GM10266 (cell line): ENCODE measurements at regions not wholly inside any gene's neighbourhood (a gene's known extent, or its start where the extent isn't known, plus 50 kb on each side); places are given as distances from the start of the nearest gene placed in this dataset.

ENCODE experiments used
- DNase-seq: peaks from one replicate; pipeline ENCODE4 v3.0.0; 2012; ENCODE audit errors: extremely low spot score
- TF ChIP-seq, protein P1 (sequence below): IDR thresholded peaks from 2 replicates; pipeline ENCODE4 v1.5.1; 2012; ENCODE audit warnings: mild to moderate bottlenecking, low read depth; ENCODE audit not compliant: control insufficient read depth, insufficient read depth; ENCODE audit errors: missing control alignments

DNA sequence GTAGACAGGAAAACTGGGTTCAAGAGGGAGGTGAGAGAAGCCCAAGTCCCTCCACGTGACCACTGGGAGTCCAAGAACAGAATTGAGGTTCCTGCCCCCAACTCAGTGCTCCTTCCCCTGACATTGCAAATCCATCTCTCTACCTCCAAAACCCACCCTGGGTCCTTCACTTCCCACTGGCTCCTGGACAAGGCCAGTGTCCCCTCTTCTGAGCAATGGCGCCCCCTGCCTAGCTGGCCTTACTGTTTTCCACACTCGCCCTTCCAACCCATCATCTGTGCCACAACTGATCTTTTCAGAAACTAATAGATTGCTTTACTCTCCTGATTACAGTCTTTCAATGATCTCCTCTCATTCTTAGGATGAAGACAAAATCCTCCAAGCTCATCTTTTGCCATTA, 200.3 kb downstream of the ANKRD60 start:
- no peak for DNase-seq
- TF ChIP-seq, protein P1, sequence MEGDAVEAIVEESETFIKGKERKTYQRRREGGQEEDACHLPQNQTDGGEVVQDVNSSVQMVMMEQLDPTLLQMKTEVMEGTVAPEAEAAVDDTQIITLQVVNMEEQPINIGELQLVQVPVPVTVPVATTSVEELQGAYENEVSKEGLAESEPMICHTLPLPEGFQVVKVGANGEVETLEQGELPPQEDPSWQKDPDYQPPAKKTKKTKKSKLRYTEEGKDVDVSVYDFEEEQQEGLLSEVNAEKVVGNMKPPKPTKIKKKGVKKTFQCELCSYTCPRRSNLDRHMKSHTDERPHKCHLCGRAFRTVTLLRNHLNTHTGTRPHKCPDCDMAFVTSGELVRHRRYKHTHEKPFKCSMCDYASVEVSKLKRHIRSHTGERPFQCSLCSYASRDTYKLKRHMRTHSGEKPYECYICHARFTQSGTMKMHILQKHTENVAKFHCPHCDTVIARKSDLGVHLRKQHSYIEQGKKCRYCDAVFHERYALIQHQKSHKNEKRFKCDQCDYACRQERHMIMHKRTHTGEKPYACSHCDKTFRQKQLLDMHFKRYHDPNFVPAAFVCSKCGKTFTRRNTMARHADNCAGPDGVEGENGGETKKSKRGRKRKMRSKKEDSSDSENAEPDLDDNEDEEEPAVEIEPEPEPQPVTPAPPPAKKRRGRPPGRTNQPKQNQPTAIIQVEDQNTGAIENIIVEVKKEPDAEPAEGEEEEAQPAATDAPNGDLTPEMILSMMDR: peak; percentile 26

DNA sequence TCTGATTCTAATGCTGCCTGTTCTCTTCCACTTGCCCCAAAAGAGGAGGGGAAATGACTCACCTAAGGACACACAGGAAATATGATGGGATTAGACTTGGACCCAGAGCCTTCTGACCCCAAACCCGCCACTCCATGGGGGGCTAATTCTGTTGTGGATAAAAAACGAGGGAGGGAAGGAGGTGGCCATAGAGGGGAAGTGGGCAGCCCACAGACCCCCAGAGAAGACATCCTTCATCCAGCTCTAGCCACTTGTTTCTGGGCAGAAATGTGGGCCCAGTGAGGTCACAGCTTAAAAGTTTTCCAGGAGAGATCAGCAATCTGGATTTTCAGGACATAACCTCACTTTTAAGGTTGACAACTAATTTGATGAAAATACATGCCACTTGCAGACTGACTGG, 202.1 kb downstream of the ANKRD60 start:
- TF ChIP-seq, protein P1: no peak
- no peak for DNase-seq

DNA sequence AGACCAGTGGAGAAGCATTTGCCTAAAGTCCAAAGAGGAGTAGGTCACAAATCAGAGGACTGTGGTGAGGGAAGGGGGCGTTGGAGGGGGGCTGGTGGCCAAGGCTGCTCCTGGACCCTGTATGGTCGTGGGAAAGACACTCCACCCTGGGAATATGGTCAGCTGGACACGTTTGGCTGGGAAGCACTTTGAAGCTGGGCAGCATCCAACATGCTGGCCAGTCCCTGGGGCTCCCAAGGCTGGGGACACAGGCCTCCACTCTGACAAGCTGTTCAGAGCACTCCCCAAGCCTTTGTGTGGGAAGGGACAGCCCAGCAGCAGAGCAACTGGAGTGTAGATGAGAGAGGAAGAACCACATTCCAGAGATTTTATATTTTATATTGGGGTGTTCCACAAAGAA, 203.2 kb downstream of the ANKRD60 start:
- TF ChIP-seq, protein P1: no peak
- DNase-seq: no peak

DNA sequence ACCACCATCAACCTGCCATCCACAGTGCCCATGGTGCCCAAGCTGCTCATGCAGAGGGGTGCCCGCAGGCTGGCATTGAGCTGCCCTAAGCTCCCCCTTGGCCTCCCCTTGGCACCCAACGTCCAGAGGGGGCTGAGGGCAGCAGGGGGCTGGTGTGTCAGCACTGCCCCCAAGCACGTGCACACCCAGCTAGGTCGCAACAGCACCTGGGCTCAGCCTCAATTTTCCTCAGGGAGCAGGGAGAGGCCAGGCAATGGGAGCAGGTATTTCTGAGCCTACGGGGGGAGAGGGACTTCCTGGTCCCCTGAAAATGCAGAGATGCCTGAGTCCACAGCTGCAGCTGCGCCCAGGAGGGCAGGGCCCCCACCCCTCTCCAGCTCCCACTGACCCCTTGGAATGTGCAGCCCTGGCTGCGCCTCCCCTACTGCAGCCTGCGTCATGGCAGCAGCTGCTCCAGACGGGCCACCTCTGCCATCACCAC, 204.2 kb downstream of the ANKRD60 start:
- TF ChIP-seq, protein P1: no peak
- DNase-seq: no peak

DNA sequence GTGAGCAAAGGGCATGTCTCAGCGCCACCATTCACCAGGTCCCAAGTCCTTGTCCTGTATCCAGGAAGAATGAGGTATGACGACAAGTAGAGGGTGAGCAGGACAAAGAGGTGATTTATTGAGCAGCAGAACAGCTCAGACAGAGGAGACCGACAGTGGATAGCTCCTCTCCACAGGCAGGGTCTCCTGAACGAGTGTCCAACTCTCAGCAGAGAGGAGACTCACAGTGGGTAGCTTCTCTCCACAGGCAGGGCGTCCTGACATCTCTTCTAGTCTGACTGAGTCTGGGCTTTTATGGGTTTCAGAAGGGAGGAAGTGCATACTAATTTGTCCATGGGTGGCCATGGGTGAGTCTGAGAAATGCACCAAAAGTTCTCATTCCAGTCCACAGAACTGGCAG, 204.7 kb downstream of the ANKRD60 start:
- DNase-seq: no peak
- TF ChIP-seq, protein P1: no peak

DNA sequence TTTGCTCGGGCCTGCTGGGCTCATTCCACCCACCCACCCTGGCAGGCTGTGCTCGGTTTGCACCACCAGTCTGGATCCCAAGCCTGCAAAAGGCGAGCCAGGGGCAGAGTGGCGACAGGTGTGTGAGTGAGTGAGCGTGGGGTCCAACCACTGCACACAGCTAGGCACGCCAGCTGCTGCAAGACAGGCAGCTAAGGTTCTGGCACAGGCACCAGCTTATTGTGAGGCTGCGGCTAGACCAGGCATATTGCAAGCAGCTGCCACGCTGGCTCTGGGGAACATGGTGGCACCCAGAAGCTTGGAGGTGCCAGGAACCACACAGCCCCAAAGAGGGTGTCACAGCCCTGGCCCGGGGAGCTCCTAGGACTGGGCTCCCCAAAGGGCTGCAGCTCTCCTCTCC, 205.1 kb downstream of the ANKRD60 start:
- DNase-seq: no peak

DNA sequence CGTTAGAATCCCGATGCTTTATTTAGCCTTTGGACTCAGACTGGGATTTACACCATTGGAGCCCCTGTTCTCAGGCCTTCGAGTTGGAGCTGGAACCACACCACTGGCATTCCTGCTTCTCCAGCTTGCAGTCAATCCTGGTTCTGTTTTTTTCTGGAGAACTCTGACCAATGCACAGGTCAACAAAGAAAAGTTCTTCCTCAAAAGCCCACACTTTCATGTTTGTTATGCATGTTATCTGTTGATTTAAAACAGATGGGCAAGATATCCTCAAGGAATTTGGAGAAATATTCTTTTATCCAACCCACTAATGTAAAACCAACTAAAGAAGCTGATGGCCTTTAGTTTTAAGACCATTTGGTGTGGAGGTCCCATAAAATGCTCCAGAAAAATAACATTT, 205.7 kb downstream of the ANKRD60 start:
- TF ChIP-seq, protein P1: no peak
- DNase-seq: no peak

More for the DNA sequence above, 205.1 kb downstream of the ANKRD60 start:
- TF ChIP-seq, protein P1: no peak

DNA sequence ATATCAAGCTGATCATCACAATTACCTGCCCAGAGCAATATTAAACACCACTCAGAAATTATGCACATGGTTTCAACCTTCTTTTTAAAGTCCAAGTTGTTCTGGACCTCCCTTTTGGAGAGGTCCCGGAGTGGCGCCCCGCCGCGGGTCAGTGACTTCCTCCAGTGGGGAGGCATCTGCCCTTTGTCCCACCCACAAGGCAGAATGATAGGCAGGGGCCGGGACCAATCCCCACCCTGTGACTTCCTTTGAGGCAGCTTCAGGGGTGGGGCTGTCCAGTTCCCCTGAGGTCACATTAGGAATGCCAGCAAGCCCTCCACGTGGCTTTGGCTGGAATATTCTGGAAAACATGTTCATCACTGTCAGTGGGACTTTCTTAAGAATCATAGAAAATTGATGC, 207.0 kb downstream of the ANKRD60 start:
- DNase-seq: no peak
- TF ChIP-seq, protein P1: no peak
